ENCODE measurements at regions not wholly inside any gene's neighbourhood (a gene's known extent, or its start where the extent isn't known, plus 50 kb on each side); places are given as distances from the start of the nearest gene placed in this dataset.

DNA sequence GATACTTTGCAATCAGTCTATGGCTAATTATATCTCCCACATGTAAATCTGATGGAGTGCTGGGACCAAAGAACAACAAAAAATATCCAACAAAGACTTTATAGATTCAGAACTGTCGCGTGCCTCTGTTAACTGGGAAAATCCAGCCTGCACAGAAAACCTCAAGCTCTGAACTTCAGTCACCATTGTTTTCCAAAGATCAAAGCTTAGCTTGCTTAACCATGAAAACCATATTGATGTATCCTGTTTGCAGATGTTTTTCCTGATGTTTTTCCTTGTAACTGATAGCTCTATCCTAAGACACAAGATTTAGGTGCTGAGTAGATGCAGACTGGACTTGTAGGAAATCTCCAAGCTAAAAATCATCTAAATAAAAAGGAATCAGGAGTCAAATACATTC lies 163.7 kb downstream of the GXYLT1 start:
- DNase-seq = no peak

DNA sequence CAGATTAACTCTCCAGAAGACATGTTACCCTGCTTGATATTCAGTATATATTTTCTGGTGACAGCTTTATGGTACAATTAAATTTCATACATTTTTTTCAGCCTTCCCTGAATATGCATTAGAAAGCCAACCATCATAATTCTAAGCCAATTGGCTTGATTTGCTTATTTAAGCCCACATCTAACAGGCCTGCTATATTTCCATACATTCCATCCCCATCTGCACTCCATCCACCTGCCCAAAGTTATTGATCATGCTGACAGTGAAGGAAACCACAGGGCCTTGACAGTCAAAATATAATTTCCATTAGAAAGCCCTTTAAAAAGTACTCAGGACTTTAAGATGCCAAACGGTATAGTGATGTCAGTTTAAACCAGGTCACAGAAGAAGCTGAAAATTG lies 164.3 kb downstream of the GXYLT1 start:
- no peak for DNase-seq

DNA sequence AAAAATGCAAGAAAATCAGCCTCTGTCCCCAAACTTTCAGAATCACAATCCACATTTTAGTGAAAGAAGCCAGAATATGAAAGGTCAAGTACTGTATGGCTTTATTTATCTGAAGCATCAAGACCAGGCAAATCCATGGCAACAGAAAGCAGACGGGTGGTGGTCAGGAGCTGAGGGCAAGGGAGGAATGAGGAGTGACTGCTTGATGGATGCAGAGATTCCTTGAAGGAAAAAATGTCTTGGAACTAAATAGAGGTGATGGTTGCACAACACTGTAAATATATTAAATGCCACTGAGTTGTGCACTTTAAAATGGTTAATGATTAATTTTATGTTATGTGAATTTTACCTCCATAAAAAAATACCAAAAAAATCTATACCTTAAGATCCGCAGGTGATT lies 165.1 kb downstream of the GXYLT1 start:
- DNase-seq = no peak

DNA sequence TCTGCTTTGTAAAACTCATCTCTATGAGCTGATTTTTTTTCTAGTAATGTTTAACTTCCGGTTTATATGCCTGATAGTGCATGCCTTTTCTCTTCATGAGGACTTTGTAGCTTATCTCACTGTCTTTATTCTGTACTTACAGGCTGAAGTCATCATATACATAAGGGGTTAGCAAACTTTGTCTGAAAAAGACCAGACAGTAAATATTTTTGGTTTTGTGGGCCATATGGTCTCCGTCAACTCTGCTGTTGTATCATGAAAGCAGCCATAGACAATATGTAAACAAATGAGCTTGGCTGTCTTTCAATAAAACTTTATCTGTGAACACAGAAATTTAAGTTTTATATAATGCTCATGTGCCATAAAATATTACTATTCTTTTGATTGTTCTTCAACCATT lies 172.1 kb downstream of the GXYLT1 start:
- no peak for DNase-seq

DNA sequence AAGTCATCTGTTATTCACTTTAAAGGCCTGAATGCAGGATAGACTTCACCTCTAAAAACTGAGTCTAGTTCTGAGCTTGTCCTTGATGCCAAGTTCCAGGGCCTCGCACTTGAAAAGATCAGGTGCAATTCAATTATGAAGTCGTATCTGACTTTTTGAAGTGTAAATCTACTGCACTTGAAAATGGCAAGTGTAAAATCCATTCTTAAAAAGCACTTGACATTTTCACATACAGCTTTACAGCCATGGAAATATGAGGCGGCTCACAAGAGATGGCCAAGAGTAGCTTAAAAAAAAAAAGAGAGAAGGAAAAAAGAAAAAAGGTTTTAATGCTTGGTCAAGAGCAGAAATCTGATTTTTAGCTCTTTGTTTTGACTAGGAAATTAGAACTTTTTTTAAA lies 172.5 kb downstream of the GXYLT1 start:
- DNase-seq = no peak

DNA sequence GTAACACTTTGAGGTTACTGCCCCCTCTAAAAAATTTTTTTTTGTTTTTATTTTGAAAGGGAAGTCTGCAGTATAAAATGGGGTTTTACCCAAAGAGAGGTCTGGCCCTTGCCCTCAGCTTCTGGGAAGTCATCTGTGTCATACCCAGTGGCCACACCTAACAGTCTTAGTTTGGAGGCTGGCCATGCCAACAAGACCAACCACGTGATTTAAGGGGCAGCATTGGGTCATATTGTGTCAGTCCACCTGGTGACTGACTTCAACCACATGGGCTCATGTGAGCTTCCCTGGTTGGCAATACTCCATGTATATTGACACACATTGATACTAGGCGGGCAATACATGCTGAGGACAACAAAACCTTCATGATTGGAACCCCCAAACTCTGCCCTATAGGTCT lies 173.9 kb downstream of the GXYLT1 start:
- DNase-seq = no peak

DNA sequence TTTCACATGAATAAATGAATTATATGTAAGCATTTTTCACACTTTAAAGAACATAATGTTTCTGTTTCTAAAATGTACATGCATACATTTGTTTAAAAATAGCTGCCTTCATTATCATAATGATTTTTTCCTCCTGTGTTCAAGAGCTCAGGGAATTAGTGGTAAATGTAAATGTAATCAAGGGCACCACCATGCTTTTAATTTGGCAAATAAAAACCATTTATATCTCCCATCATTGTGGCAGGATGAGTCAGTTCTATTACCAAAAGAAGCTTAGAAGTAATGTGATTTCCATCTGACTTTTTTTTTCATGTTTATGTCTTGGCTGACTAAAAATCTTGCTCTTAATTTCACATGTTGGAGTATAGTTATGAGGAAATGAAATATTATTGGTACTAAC lies 176.1 kb downstream of the GXYLT1 start:
- DNase-seq = no peak

DNA sequence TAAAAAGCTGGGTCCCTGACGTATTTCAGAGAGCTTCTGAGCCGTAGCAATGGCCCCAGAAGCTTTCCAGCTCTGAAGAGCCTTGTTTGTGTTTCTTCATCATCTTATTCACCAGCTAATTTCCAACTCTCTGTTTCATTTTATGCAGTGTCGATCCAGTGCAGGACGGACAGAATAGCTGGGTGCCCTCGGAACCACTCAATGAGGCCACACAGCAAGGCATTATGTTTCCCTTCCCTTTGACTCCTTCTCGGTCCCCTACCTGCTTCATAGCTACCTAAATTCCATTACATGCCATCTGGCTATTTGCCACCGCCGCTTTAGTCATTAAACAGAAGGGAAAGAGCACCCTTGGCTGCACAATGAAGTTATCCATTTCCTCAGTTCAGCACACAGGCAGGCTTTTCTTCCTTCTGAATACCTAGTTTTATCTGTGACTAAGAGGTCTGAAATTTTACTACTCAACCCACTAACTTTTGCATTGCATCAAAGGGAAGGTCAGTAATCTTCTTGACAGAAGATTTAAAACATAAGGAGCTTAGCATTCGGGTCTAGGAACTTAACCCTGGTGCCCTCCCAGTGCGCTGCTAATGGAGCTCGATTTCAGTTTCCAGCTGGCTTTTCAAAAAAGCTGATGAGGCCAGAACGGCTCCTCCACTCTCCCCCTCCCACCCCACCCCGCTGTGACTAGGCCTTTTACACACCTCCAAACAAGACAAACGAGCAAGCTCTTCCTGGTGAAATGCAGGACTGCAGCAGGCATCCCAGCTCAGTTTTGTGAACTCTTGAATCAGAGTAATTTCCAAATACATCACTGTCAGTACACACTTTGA lies 176.8 kb downstream of the GXYLT1 start:
- DNase-seq = no peak

DNA sequence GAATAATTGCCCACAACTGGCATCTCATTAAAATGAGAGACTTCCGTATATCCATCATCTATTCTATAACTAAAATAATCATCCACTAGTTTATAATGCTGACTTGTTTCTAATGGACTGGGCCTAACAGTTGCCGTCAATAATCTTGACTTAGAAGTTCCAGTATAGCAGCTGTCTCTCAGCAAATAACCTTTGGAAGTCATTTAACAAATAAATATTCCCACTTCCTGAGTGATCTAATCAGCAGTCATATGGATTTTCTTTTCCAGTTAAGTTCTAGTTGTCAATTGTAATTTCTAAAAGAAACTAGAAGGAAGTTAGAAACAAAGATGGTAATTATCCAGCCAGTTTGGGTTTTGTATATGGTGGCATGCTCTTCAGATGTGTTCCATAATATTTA lies 177.8 kb downstream of the GXYLT1 start:
- DNase-seq = no peak

DNA sequence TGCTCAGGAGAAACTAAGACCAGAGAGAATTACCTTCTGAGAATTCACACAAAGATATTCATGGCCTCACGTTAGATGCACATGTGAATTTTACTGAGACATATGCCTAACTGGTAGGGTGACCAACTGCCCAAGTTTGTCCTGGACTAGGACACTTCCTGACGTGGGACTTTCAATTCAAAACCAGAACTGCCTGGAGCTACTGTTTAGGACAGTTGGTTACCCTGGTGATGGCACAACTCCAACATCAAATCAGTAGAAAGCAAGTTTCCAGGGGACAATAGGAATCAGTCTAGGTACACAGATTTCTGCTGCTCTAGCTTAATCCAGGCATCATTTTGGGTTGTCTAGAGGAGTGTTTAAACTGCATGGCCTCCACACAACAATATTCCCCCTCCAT lies 178.7 kb downstream of the GXYLT1 start:
- DNase-seq = no peak

DNA sequence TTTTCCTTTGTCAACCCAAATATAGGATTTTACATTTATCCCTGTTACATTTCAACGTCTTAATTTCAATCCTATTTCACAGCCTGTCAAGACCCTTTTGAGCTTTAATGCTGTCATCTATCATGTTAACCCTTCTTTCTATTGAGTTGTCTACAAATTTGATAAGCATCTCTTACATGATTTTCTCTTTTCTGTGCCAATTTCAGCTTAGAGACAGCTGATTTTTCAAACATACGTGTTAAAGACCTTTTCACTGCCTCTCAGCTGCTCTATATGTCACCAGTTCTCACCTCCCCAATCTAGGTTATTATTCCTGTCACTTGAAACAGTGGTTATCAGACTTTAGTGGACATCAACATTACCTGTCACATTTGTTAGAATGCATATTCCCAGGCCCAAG lies 181.3 kb downstream of the GXYLT1 start:
- DNase-seq = no peak

DNA sequence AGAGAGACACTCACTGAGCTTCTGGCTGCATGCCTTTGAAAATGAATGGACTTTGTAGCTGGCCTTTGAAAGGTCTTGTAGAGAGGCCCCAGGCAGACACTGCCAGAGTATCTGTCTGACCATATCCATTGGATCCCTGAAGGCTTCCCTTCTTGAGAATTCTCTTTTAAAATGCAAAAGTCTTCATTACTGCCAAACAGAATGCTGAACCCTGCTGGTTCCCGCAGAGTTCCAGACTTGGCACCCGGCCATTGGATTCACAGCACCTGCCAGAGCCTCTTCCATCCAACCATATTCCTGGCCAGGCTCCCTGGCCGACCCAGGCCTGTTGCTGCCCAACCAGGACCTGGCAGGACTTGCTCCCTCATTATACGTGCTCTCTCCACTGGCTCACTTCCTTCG lies 182.5 kb downstream of the GXYLT1 start:
- no peak for DNase-seq

DNA sequence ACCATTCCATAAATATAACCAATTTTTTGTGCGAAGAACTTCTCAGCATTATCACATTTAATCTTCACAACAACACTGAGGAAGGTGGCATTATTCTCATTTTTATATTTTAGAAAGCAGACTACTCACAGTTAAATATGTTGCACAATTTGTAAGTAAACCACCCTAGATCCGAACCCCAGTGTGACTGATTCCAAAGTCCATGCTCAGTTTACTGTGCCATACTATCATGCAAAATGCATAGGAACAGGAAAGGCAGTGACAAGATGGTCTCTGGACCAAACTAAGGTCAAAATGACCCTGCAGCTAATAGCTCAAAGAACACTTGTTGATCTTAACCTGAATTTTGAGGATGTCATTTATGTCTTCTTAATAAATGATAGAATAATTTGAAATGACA lies 185.4 kb downstream of the GXYLT1 start:
- DNase-seq = no peak

DNA sequence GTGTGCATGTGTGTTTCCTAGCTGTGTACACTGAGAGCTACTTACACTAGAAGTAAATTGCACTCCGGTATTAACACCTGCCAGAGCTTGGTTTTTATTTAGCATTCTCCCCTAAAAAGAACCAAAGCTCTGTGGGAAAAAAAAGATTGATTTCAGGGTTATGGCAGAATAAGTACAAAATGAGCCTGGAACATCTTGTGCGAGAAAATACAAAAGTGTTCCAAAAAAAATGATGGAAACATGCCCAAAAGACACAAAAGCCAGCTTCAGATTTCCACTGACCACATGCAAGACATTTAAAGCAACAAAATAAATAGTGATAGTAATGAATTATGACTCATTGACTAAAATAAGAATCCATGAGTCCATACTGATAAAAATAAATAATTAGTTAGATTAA lies 188.3 kb downstream of the GXYLT1 start:
- DNase-seq = no peak

DNA sequence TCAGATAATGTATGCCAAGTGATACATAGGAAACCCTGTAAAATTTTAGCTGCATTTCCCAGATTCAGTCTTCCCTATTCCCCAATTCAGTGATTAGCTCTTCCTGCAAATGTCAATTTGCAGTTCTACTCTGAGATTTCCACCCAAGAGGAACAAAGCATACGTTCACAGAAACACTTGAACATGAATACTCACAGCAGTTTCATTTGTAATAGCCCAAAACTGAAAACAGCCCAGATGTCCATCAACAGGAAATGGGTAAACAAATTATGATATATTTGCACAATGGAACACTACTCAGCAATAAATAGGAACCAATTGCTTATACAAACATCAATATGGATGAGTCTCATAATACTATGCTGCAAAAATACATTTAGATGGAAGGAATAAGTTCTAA lies 194.2 kb downstream of the GXYLT1 start:
- DNase-seq = no peak

DNA sequence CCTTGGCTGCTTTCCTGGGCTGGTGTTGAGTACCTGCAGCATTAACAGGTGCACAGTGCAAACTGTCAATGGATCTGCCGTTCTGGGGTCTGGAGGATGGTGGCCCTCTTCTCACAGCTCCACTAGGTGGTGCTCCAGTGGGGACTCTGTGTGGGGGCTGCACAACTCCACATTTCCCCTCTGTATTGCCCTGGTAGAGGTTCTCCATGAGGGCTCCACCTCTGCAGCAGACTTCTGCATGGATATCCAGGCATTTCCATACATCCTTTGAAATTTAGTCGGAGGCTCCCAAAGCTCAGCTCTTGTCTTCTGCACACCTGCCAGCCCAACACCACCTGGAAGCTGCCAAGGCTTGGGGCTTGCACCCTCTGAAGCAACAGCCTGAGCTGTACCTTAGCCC lies 198.6 kb downstream of the GXYLT1 start:
- DNase-seq = no peak

DNA sequence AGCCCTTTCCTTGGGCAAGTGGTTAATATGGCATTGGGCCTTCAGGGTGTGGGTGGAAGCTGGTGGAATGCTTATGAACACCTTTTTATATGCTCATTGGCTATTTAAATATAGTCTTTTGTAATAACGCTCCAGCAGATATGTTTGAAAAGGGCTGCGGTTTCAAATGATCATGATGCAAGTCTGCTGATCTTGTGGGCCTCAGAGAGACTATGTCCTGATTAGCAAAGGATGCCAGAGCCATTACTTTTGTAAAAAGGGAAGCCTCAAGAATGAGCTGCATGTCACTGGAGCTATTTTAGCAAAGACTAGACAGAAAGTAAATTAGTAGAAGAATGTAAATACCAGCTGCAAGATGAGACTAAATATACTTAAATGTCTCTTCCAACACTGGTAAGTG lies 200.5 kb downstream of the GXYLT1 start:
- DNase-seq = no peak

DNA sequence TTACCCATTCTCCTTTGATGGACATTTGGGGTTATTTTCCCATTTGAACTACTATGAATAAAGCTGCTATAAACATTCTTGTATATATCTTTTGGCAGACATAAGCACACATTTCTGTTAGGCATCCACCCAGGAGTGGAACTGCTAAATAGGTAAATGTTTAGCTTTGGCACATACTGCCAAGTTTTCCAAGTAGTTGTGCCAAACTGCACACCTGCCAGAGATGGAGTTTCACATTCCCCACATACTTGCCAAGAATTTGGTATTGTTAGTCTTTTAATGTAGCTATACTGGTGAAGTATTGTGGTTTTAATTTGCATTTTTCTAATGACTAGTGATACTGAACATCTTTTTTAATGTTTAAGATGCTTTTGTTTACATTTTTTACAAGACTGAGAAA lies 201.0 kb downstream of the GXYLT1 start:
- no peak for DNase-seq

DNA sequence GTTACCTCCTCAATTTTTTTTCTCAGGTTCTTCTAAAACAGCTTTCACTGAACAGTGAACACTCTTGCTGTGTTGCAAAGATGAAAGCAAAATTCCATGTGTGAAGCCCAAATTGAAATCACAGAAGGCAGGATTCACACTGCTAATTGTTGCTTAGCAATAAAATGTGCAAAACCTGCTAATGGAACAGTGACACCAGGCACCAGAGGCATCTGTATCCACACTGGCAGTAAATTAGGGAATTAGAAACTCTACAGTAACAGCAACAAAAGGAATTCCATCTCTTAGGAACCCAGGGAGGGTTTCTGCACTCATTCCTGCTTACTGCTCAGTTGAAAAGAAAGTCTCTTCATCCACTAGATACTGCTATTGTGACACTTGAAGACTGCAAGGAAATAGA lies 202.3 kb downstream of the GXYLT1 start:
- no peak for DNase-seq

DNA sequence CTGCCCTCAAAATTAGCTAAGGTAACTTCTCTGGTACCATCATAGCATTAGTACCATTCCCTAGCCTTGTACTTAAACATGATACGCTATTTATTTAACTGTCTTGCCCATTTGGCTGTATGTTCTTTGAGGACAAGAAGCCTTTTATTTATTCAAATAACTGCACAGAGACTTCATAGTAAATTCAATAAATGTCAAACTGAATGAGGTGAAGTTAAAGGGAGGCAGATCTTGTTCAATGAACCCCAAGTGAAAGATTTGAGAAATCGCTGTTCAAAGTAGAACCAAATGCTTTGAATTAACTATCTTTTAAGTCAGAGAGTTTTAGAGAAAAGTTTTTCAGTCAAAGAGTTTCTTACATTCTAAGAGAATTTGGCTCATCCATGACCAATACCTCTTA lies 203.6 kb downstream of the GXYLT1 start:
- no peak for DNase-seq

DNA sequence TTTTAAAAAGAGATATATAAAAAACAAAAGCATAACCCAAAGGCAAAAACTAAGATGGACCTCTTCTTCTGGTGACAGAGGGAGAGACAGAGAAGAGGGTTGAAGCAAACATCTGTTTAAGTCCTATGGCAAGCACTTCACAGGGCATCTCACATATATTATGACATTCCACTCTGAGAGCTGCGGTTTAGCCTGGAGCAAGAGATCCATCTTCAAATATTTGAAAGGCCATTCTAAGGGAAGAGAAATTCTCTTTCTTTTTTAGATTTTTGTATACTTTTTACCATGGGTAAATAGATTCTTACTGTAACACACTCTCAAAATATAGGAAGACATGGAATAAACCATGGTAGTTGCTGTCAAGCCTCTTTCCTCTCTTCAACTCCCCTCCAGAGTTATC lies 204.1 kb downstream of the GXYLT1 start:
- DNase-seq = no peak

DNA sequence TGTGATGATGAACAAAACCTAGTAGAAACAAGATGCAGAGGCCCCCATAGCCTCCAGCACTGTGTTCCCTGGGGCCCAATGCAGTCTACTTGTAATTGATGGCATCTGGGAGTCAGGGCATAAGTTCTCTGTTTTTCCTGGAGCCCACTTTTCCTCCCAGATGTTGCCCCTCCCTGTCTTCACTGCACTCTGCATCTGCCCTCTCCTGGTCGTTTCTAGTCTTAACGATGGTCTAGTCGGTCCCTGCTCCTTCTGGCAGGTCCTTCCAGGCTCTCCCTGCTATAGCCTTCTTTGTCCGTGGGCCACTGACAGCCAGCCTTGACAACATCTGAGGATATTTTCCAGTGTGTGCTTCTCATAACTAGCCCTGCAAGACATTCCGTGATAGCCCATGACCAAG lies 208.3 kb downstream of the GXYLT1 start:
- DNase-seq = no peak

DNA sequence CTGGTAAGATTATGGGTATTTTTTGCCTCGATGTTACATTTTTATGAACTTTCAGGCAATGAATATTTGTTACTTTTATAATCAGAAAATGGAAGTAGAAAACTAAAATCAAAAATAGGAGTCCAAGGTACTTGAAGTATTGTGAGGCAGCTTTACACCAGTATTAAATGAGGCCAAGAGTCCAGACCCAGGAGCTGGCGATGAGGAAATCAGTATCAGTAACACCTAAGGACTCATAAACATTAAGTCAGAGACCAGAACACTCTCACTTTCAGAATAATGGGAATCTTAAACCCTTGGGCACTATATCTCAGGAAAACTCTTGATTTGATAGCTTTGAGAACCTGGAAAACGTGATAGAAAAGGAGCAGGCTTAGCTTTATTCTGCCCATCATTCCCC lies 208.8 kb downstream of the GXYLT1 start:
- no peak for DNase-seq

DNA sequence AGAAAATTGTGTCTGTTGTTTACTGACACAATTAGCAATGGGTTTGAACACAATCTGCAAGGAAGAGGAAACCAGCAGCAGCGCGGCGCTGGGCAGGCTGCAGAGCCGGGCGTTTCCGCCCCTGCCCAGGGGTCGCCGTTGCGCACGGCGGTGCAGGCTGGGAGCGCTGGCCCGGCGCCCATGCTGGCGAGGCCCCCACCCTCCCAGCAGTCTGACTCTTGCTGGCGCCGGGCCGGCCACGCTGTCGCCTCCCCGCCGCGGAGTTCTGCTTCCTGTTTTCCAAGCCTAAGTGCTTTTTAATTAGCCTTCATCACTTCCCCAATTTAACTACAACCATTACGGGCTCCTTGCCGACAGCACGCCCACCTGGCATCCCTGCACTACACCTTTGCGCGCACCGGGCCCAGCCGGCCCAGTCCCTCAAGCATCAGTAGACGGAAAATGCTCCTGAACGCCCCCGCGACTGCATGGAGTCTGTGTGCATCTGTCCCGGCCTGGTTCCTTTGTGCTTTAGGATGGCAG lies 212.1 kb downstream of the GXYLT1 start:
- DNase-seq = peak; percentile 6

DNA sequence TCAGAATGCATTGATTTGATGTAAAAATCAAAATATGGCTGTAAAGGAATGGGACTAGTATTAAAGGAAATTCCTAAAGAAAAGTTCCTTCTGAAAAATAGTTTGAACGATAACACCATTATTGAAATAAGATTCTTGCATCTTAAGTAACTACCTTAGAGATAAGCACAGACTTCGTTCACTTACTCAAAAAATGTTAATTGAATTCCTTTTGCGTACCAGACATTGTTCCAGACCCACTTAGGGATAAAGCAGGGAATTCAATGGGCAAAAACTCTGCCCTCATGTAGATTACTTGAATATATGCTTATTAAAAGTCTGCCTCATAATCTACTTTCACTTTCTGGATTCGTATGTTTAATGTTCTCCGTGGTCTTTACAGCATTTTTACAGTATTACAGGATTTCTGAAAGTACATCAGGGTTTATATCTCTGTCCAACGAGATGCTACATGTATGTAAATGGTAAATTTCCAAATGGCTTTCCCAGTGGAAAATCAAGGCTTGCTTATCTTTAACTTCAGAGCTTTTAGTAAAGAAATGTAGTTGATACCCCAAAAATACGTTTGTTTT lies 213.7 kb downstream of the GXYLT1 start:
- no peak for DNase-seq
